ENCODE measurements at regions not wholly inside any gene's neighbourhood (a gene's known extent, or its start where the extent isn't known, plus 50 kb on each side); places are given as distances from the start of the nearest gene placed in this dataset.

DNA sequence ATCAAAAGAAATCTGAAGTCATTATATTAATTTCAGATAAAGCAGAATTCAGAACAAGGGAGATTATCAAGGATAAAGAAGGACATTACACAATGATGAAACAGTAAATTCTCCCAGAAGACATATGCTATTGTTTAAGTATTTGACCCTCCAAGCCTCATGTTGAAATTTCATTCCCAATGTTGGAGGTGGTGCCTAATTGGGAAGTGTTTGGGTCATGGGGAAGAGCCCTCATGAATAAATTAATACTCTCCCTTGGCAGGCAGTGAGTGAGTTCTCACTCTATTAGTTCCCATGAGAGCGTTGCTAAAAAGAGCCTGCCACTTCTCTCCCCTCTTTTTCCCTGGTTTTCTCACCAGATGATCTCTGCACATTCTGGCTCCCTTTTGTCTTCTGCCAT lies 249.9 kb upstream of the GRIA3 start:
- no peak for TF ChIP-seq EZH2phosphoT487 (conservative IDR thresholded peaks at IDR 0.05; ENCODE audit: low read length)
- TF ChIP-seq, protein P1, sequence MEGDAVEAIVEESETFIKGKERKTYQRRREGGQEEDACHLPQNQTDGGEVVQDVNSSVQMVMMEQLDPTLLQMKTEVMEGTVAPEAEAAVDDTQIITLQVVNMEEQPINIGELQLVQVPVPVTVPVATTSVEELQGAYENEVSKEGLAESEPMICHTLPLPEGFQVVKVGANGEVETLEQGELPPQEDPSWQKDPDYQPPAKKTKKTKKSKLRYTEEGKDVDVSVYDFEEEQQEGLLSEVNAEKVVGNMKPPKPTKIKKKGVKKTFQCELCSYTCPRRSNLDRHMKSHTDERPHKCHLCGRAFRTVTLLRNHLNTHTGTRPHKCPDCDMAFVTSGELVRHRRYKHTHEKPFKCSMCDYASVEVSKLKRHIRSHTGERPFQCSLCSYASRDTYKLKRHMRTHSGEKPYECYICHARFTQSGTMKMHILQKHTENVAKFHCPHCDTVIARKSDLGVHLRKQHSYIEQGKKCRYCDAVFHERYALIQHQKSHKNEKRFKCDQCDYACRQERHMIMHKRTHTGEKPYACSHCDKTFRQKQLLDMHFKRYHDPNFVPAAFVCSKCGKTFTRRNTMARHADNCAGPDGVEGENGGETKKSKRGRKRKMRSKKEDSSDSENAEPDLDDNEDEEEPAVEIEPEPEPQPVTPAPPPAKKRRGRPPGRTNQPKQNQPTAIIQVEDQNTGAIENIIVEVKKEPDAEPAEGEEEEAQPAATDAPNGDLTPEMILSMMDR (IDR thresholded peaks at IDR 0.05; ENCODE audit: insufficient read depth, low read length, poor library complexity, severe bottlenecking), result no peak
- Histone ChIP-seq H3K9ac (ENCODE audit: low read length) (no peak overlapping the region), H3K4me3 (ENCODE audit: insufficient read depth, low read length, poor library complexity, severe bottlenecking) (no peak overlapping the region), H3K79me2 (ENCODE audit: insufficient read depth, low read length) (no peaks in the 10 kb centered on the region), H3F3A (ENCODE audit: insufficient read depth) (no peaks in the 10 kb centered on the region), H3K9me3 (ENCODE audit: insufficient read depth, low read length) (no peaks in the 10 kb centered on the region), H3K36me3 (ENCODE audit: low read length) (no peaks in the 10 kb centered on the region), H3K27ac (ENCODE audit: low read depth, low read length) (no peak overlapping the region), H4K20me1 (ENCODE audit: low read depth, low read length) (no peaks in the 10 kb centered on the region), H3K9me2 (replicated peaks; ENCODE audit: insufficient read depth, low read length) (no peaks in the 10 kb centered on the region), H2AFZ (ENCODE audit: low read depth, low read length, severe bottlenecking) (no peak overlapping the region), H3K27me3 (ENCODE audit: low read length) (no peaks in the 10 kb centered on the region), H3K4me2 (ENCODE audit: low read depth, low read length, poor library complexity, severe bottlenecking) (no peak overlapping the region)

DNA sequence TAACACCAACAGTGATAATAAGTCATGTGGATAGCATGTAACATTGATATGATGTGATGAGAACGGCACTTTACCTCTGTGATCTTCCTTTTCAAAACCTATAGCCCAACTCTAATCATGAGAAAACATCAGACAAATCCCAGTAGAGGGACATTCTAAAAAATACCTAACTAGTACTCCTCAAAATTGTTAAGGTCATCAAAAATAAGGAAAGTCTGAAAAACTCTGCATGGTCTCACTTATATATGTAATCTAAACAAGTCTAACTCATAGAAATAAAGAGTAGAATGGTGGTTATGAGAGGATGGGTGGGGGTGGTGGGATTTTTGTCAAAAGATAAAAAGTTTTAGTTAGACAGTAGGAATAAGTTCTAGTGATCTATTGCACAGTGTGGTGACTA lies 243.9 kb upstream of the GRIA3 start:
- H2AFZ ChIP-seq (ENCODE audit: low read depth, low read length, severe bottlenecking), result no peak overlapping the region
- no peak overlapping the region for H3K4me3 ChIP-seq (ENCODE audit: insufficient read depth, low read length, poor library complexity, severe bottlenecking)

DNA sequence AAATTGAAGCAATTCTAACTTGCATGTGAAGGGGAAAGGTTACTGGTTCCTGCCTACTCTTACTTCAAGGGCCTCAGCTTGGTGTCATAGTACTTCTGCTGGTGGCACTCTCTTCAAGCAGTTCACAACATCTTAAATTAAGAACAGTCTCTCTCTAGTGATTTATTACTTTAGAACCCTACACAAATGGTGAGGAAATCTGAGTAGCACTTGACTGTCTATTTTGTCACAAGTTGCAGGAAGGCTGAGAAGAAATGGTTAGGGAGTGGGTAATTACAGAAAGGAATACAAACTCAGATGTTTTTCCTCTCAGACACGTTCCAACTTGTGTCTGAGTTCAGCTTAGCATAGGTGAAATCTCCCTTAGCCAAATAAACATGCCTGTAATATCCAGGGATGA lies 242.3 kb upstream of the GRIA3 start:
- no peak overlapping the region for H3K9ac ChIP-seq (ENCODE audit: low read length)
- no peak overlapping the region for H3K4me3 ChIP-seq (ENCODE audit: insufficient read depth, low read length, poor library complexity, severe bottlenecking)
- no peak overlapping the region for H3K4me2 ChIP-seq (ENCODE audit: low read depth, low read length, poor library complexity, severe bottlenecking)
- no peak overlapping the region for H3K27ac ChIP-seq (ENCODE audit: low read depth, low read length)
- no peaks in the 10 kb centered on the region for H3K36me3 ChIP-seq (ENCODE audit: low read length)
- H3F3A ChIP-seq (ENCODE audit: insufficient read depth), result no peaks in the 10 kb centered on the region
- H3K27me3 ChIP-seq (ENCODE audit: low read length), result no peaks in the 10 kb centered on the region
- no peaks in the 10 kb centered on the region for H3K79me2 ChIP-seq (ENCODE audit: insufficient read depth, low read length)
- TF ChIP-seq, protein P1 (IDR thresholded peaks at IDR 0.05; ENCODE audit: insufficient read depth, low read length, poor library complexity, severe bottlenecking), result no peak
- no peak for TF ChIP-seq EZH2phosphoT487 (conservative IDR thresholded peaks at IDR 0.05; ENCODE audit: low read length)
- no peaks in the 10 kb centered on the region for H4K20me1 ChIP-seq (ENCODE audit: low read depth, low read length)
- no peaks in the 10 kb centered on the region for H3K9me2 ChIP-seq (replicated peaks; ENCODE audit: insufficient read depth, low read length)
- no peak overlapping the region for H2AFZ ChIP-seq (ENCODE audit: low read depth, low read length, severe bottlenecking)
- H3K9me3 ChIP-seq (ENCODE audit: insufficient read depth, low read length), result no peaks in the 10 kb centered on the region

More for the DNA sequence above, 243.9 kb upstream of the GRIA3 start:
- no peaks in the 10 kb centered on the region for H3K9me3 ChIP-seq (ENCODE audit: insufficient read depth, low read length)
- no peak overlapping the region for H3K4me2 ChIP-seq (ENCODE audit: low read depth, low read length, poor library complexity, severe bottlenecking)
- H3K79me2 ChIP-seq (ENCODE audit: insufficient read depth, low read length), result no peaks in the 10 kb centered on the region
- no peak overlapping the region for H3K27ac ChIP-seq (ENCODE audit: low read depth, low read length)
- TF ChIP-seq EZH2phosphoT487 (conservative IDR thresholded peaks at IDR 0.05; ENCODE audit: low read length), result no peak
- TF ChIP-seq, protein P1 (IDR thresholded peaks at IDR 0.05; ENCODE audit: insufficient read depth, low read length, poor library complexity, severe bottlenecking), result no peak
- H3K9ac ChIP-seq (ENCODE audit: low read length), result no peak overlapping the region
- H3K27me3 ChIP-seq (ENCODE audit: low read length), result no peaks in the 10 kb centered on the region
- no peaks in the 10 kb centered on the region for H3F3A ChIP-seq (ENCODE audit: insufficient read depth)
- no peaks in the 10 kb centered on the region for H3K36me3 ChIP-seq (ENCODE audit: low read length)
- H4K20me1 ChIP-seq (ENCODE audit: low read depth, low read length), result no peaks in the 10 kb centered on the region
- H3K9me2 ChIP-seq (replicated peaks; ENCODE audit: insufficient read depth, low read length), result no peaks in the 10 kb centered on the region
